PC-9 (cell line): ENCODE measurements at regions not wholly inside any gene's neighbourhood (a gene's known extent, or its start where the extent isn't known, plus 50 kb on each side); places are given as distances from the start of the nearest gene placed in this dataset.

Experiments used
- BruUV-seq: library from RNA; stranded (reverse); fragments of 400-500 nt; replicated peaks from 2 replicates; lab custom pipeline; 2021; lab: Mats Ljungman, UMichigan
- CTCF ChIA-PET: fragments of 300-600 bp; sonication (Branson Sonifier 250); formaldehyde crosslinking; loops from one replicate; lab custom pipeline; 2022; ENCODE audit warnings: antibody characterized with exemption; lab: Charles Lee
- POLR2A ChIA-PET: fragments of 300-600 bp; sonication (Branson Sonifier 250); formaldehyde crosslinking; loops from one replicate; lab custom pipeline; 2022; ENCODE audit warnings: antibody characterized with exemption; ENCODE audit not compliant: unreplicated experiment; lab: Charles Lee
- DNase-seq, 2 experiments: peaks; one replicate each; pipeline versions ENCODE4 v3.0.0 to v3.0.0-alpha.2; 2015 to 2022; ENCODE audit warnings: mixed read lengths in 1 of 2
- H2AFZ ChIP-seq: fragments of 200-600 bp; sonication (generic); 2 replicates; pipeline ENCODE4 v1.8.1; 2017; ENCODE audit warnings: antibody characterized with exemption
- H3F3A ChIP-seq: fragments of 200-600 bp; sonication (generic); 2 replicates; pipeline ENCODE4 v1.8.1; 2017; ENCODE audit warnings: antibody characterized with exemption, mild to moderate bottlenecking, low read depth; ENCODE audit not compliant: insufficient read depth
- H3K27ac ChIP-seq: fragments of 200-600 bp; sonication (generic); 2 replicates; pipeline ENCODE4 v1.6.1; 2016; ENCODE audit warnings: mixed run types
- H3K27me3 ChIP-seq: fragments of 200-600 bp; sonication (generic); 2 replicates; pipeline ENCODE4 v1.6.1; 2016; ENCODE audit warnings: low read depth, mixed run types; ENCODE audit not compliant: insufficient read depth
- H3K36me3 ChIP-seq: fragments of 200-600 bp; sonication (generic); 2 replicates; pipeline ENCODE4 v1.6.1; 2016; ENCODE audit warnings: low read depth, mixed run types
- H3K4me1 ChIP-seq: fragments of 200-600 bp; sonication (generic); replicated peaks from 2 replicates; pipeline ENCODE4 v1.6.1; 2016; ENCODE audit warnings: mixed run types; ENCODE audit not compliant: insufficient read depth
- H3K4me2 ChIP-seq: fragments of 200-600 bp; sonication (generic); 2 replicates; pipeline ENCODE4 v1.6.1; 2017; ENCODE audit warnings: mixed run types
- H3K4me3 ChIP-seq: fragments of 200-600 bp; sonication (generic); 2 replicates; pipeline ENCODE4 v1.6.1; 2016; ENCODE audit warnings: mixed run types
- H3K79me2 ChIP-seq: fragments of 200-600 bp; sonication (generic); 2 replicates; pipeline ENCODE4 v1.6.1; 2017; ENCODE audit warnings: low read depth, mixed run types
- H3K9me2 ChIP-seq: fragments of 200-600 bp; sonication (generic); 2 replicates; pipeline ENCODE4 v1.8.1; 2017; ENCODE audit warnings: mild to moderate bottlenecking; ENCODE audit not compliant: insufficient read depth
- H3K9me3 ChIP-seq: fragments of 200-600 bp; sonication (generic); 2 replicates; pipeline ENCODE4 v1.8.1; 2016; ENCODE audit warnings: low read depth; ENCODE audit not compliant: insufficient read depth
- H4K20me1 ChIP-seq: fragments of 200-600 bp; sonication (generic); 2 replicates; pipeline ENCODE4 v1.8.1; 2017; ENCODE audit not compliant: insufficient read depth
- CTCF ChIP-seq: fragments of 200-600 bp; sonication (generic); conservative IDR thresholded peaks from 2 replicates; pipeline ENCODE4 v1.6.1; 2017; ENCODE audit warnings: mixed run types, antibody characterized with exemption, mild to moderate bottlenecking, moderate library complexity
- EZH2 ChIP-seq: fragments of 200-600 bp; sonication (generic); IDR thresholded peaks from 2 replicates; pipeline ENCODE4 v1.8.0; 2017; ENCODE audit warnings: antibody characterized with exemption, low read depth
- intact Hi-C: fragments of 100-400 bp; cut with micrococcal nuclease; formaldehyde crosslinking; loops from one replicate; pipeline ENCODE4 v1.10.0; 2022; ENCODE audit not compliant: unreplicated experiment

- Histone ChIP-seq H3K9me3 (no peaks in the 10 kb centered on the region), H3K4me1 (no peaks in the 10 kb centered on the region), H3K27me3 (0 out of 2 replicates have a peak, but pooled peaks cover 4% of the 10 kb centered on the region), H3K4me2 (no peak overlapping the region), H4K20me1 (no peaks in the 10 kb centered on the region), H3K27ac (no peak overlapping the region), H3K9me2 (no peaks in the 10 kb centered on the region), H3K4me3 (no peak overlapping the region), H3K79me2 (no peaks in the 10 kb centered on the region), H2AFZ (no peak overlapping the region), H3F3A (no peaks in the 10 kb centered on the region), H3K36me3 (no peaks in the 10 kb centered on the region)
- ChIA-PET POLR2A (no interaction called here), CTCF (no interaction called here)
- no peak for TF ChIP-seq EZH2
- TF ChIP-seq CTCF = no peak
- DNase-seq = no peak
- intact Hi-C loops = no loop called here
- no TSS peak for BruUV-seq
Measured at GRCh38 chrX:25175171-25175570, 159.4 kb upstream of the ARX start.

- H3K9me2 ChIP-seq = no peaks in the 10 kb centered on the region
- no peak overlapping the region for H3K4me3 ChIP-seq
- H4K20me1 ChIP-seq = no peaks in the 10 kb centered on the region
- H3K27ac ChIP-seq = no peak overlapping the region
- H2AFZ ChIP-seq = no peak overlapping the region
- H3F3A ChIP-seq = no peaks in the 10 kb centered on the region
- H3K4me2 ChIP-seq = no peak overlapping the region
- BruUV-seq = no TSS peak
- ChIA-PET CTCF (no interaction called here), POLR2A (no interaction called here)
- no peaks in the 10 kb centered on the region for H3K36me3 ChIP-seq
- no peaks in the 10 kb centered on the region for H3K27me3 ChIP-seq
- no peaks in the 10 kb centered on the region for H3K9me3 ChIP-seq
- no peaks in the 10 kb centered on the region for H3K79me2 ChIP-seq
- TF ChIP-seq CTCF = no peak
- no peak for DNase-seq
- intact Hi-C loops = no loop called here
- H3K4me1 ChIP-seq = no peaks in the 10 kb centered on the region
Measured at GRCh38 chrX:25166546-25166945, 150.8 kb upstream of the ARX start.

GRCh38 chrX:25166145-25166544 lies 150.4 kb upstream of the ARX start:
- Histone ChIP-seq H3K4me1 (no peaks in the 10 kb centered on the region), H3K36me3 (no peaks in the 10 kb centered on the region), H3K79me2 (no peaks in the 10 kb centered on the region), H3K9me3 (no peaks in the 10 kb centered on the region), H3F3A (no peaks in the 10 kb centered on the region), H3K4me2 (no peak overlapping the region), H3K27me3 (no peaks in the 10 kb centered on the region), H3K27ac (no peak overlapping the region), H2AFZ (no peak overlapping the region), H3K9me2 (no peaks in the 10 kb centered on the region), H3K4me3 (no peak overlapping the region), H4K20me1 (no peaks in the 10 kb centered on the region)
- no peak for DNase-seq
- TF ChIP-seq CTCF (no peak), EZH2 (no peak)
- POLR2A ChIA-PET = no interaction called here
- CTCF ChIA-PET = no interaction called here
- BruUV-seq = no TSS peak
- intact Hi-C loops = no loop called here
